ENCODE measurements at regions not wholly inside any gene's neighbourhood (a gene's known extent, or its start where the extent isn't known, plus 50 kb on each side); places are given as distances from the start of the nearest gene placed in this dataset.

- Histone ChIP-seq H3K4me3 (no peak overlapping the region), H3K9me3 (peaks cover 0 to 15% (median 0%) of the 10 kb centered on the region in 3 donors), H3K36me3 (no peaks in the 10 kb centered on the region), H3K27me3 (no peaks in the 10 kb centered on the region), H3K4me1 (no peaks in the 10 kb centered on the region), H3K27ac (no peak overlapping the region)
- ATAC-seq, result no peak
- no peak for TF ChIP-seq POLR2AphosphoS5 (IDR thresholded peaks at IDR 0.05)
- no peak for TF ChIP-seq CTCF (IDR thresholded peaks at IDR 0.05)
- TF ChIP-seq POLR2A (IDR thresholded peaks at IDR 0.05), result no peak
- TF ChIP-seq EP300 (IDR thresholded peaks at IDR 0.05), result no peak
- 56 to 84% methylated on average over 4 of the region's 4 CpGs for WGBS, 2 donors (ENCODE audit: low coverage in 1 of 2)
Observed at GRCh38 chr2:53536583-53537361, 230.8 kb upstream of the CHAC2 start.

GRCh38 chr2:53535234-53535840 is 232.3 kb upstream of the CHAC2 start:
- H3K27me3 ChIP-seq, result no peaks in the 10 kb centered on the region
- WGBS, 2 donors (ENCODE audit: low coverage in 1 of 2), result 91 to 95% methylated on average over 4 of the region's 4 CpGs
- no peak for ATAC-seq

GRCh38 chr2:53530126-53530525 is 237.5 kb upstream of the CHAC2 start:
- TF ChIP-seq POLR2A (IDR thresholded peaks at IDR 0.05), result no peak
- no peak for TF ChIP-seq CTCF (IDR thresholded peaks at IDR 0.05)
- no peak for TF ChIP-seq POLR2AphosphoS5 (IDR thresholded peaks at IDR 0.05)
- Histone ChIP-seq H3K9me3 (peaks cover 0 to 29% (median 0%) of the 10 kb centered on the region in 3 donors), H3K4me1 (no peaks in the 10 kb centered on the region), H3K27ac (no peak overlapping the region), H3K4me3 (no peak overlapping the region), H3K27me3 (no peaks in the 10 kb centered on the region), H3K36me3 (no peaks in the 10 kb centered on the region)
- ATAC-seq, result no peak

More at GRCh38 chr2:53535234-53535840, 232.3 kb upstream of the CHAC2 start:
- H3K4me1 ChIP-seq, result no peaks in the 10 kb centered on the region
- peaks cover 0 to 10% (median 0%) of the 10 kb centered on the region in 3 donors for H3K9me3 ChIP-seq
- no peak for TF ChIP-seq POLR2A (IDR thresholded peaks at IDR 0.05)
- no peak for TF ChIP-seq CTCF (IDR thresholded peaks at IDR 0.05)
- no peak for TF ChIP-seq POLR2AphosphoS5 (IDR thresholded peaks at IDR 0.05)
- no peak for TF ChIP-seq EP300 (IDR thresholded peaks at IDR 0.05)
- no peaks in the 10 kb centered on the region for H3K36me3 ChIP-seq
- H3K4me3 ChIP-seq, result no peak overlapping the region
- no peak overlapping the region for H3K27ac ChIP-seq

GRCh38 chr2:53527056-53527455 is 240.5 kb upstream of the CHAC2 start:
- TF ChIP-seq POLR2AphosphoS5 (IDR thresholded peaks at IDR 0.05) (no peak), POLR2A (IDR thresholded peaks at IDR 0.05) (no peak), CTCF (IDR thresholded peaks at IDR 0.05) (no peak), EP300 (IDR thresholded peaks at IDR 0.05) (no peak)
- peaks cover 0 to 27% (median 0%) of the 10 kb centered on the region in 3 donors for H3K9me3 ChIP-seq
- no peak overlapping the region for H3K4me3 ChIP-seq
- H3K27me3 ChIP-seq, result no peaks in the 10 kb centered on the region
- 19 to 44% methylated on average over 2 of the region's 2 CpGs for WGBS, 2 donors (ENCODE audit: low coverage in 1 of 2)
- H3K36me3 ChIP-seq, result no peaks in the 10 kb centered on the region
- no peaks in the 10 kb centered on the region for H3K4me1 ChIP-seq
- no peak overlapping the region for H3K27ac ChIP-seq
- no peak for ATAC-seq
